KMS-11 (cell line): ENCODE measurements at regions not wholly inside any gene's neighbourhood (a gene's known extent, or its start where the extent isn't known, plus 50 kb on each side); places are given as distances from the start of the nearest gene placed in this dataset.

Experiments used
- H2AFZ ChIP-seq: fragments of 200-600 bp; sonication (generic); 2 replicates; pipeline ENCODE4 v1.6.1; 2016; ENCODE audit warnings: antibody characterized with exemption, mixed run types, low read depth
- H3K27ac ChIP-seq: fragments of 200-600 bp; sonication (generic); 2 replicates; pipeline ENCODE4 v1.6.1; 2016; ENCODE audit warnings: mild to moderate bottlenecking, mixed run types
- H3K27me3 ChIP-seq: fragments of 200-600 bp; sonication (generic); 2 replicates; pipeline ENCODE4 v1.6.1; 2017; ENCODE audit warnings: mild to moderate bottlenecking, low read depth, mixed run types, moderate library complexity; ENCODE audit not compliant: insufficient read depth
- H3K36me3 ChIP-seq: fragments of 200-600 bp; sonication (generic); 2 replicates; pipeline ENCODE4 v1.6.1; 2017; ENCODE audit warnings: mild to moderate bottlenecking, mixed run types; ENCODE audit not compliant: insufficient read depth
- H3K4me1 ChIP-seq: fragments of 200-600 bp; sonication (generic); 2 replicates; pipeline ENCODE4 v1.6.1; 2016; ENCODE audit warnings: mild to moderate bottlenecking, low read depth, mixed run types; ENCODE audit not compliant: poor library complexity, severe bottlenecking
- H3K4me2 ChIP-seq: fragments of 200-600 bp; sonication (generic); 2 replicates; pipeline ENCODE4 v1.7.0; 2016; ENCODE audit warnings: mild to moderate bottlenecking, mixed run types
- H3K4me3 ChIP-seq: fragments of 200-600 bp; sonication (generic); IDR thresholded peaks from 2 replicates; pipeline ENCODE4 v1.6.1; 2017; ENCODE audit warnings: low read depth, low read length, mixed read lengths; ENCODE audit not compliant: insufficient read depth
- H3K79me2 ChIP-seq: fragments of 200-600 bp; sonication (generic); 2 replicates; pipeline ENCODE4 v1.6.1; 2016; ENCODE audit warnings: low read depth, mixed run types; ENCODE audit not compliant: insufficient read depth
- H3K9ac ChIP-seq: fragments of 200-600 bp; sonication (generic); 2 replicates; pipeline ENCODE4 v1.6.1; 2016; ENCODE audit warnings: mild to moderate bottlenecking, mixed run types
- H4K20me1 ChIP-seq: fragments of 200-600 bp; sonication (generic); 2 replicates; pipeline ENCODE4 v1.6.1; 2016; ENCODE audit warnings: mild to moderate bottlenecking, mixed run types; ENCODE audit not compliant: insufficient read depth
- CTCF ChIP-seq: fragments of 200-600 bp; sonication (generic); conservative IDR thresholded peaks from 2 replicates; pipeline ENCODE4 v1.6.1; 2017; ENCODE audit warnings: low read depth, mild to moderate bottlenecking, antibody characterized with exemption, low read length, moderate library complexity, mixed read lengths

GRCh38 chr5:61609840-61610677 is 278.0 kb downstream of the ZSWIM6 start:
- Histone ChIP-seq H2AFZ (no peak overlapping the region), H3K27me3 (no peaks in the 10 kb centered on the region), H3K4me1 (no peaks in the 10 kb centered on the region), H3K4me2 (no peak overlapping the region), H3K9ac (no peak overlapping the region), H4K20me1 (no peaks in the 10 kb centered on the region), H3K4me3 (no peak overlapping the region), H3K36me3 (no peaks in the 10 kb centered on the region), H3K79me2 (no peaks in the 10 kb centered on the region), H3K27ac (no peak overlapping the region)
- no peak for TF ChIP-seq CTCF

- Histone ChIP-seq H3K27me3 (no peaks in the 10 kb centered on the region), H3K9ac (no peak overlapping the region), H3K27ac (no peak overlapping the region), H3K4me3 (no peak overlapping the region), H3K4me2 (no peak overlapping the region), H3K79me2 (no peaks in the 10 kb centered on the region), H3K4me1 (no peaks in the 10 kb centered on the region), H2AFZ (no peak overlapping the region), H4K20me1 (no peaks in the 10 kb centered on the region), H3K36me3 (no peaks in the 10 kb centered on the region)
- no peak for TF ChIP-seq CTCF
Observed at GRCh38 chr5:61610678-61611024, 278.6 kb downstream of the ZSWIM6 start.

- no peak for TF ChIP-seq CTCF
- H3K79me2 ChIP-seq = no peaks in the 10 kb centered on the region
- H2AFZ ChIP-seq = no peak overlapping the region
- H3K27me3 ChIP-seq = no peaks in the 10 kb centered on the region
- no peak overlapping the region for H3K4me2 ChIP-seq
- no peak overlapping the region for H3K9ac ChIP-seq
- H3K36me3 ChIP-seq = no peaks in the 10 kb centered on the region
- no peaks in the 10 kb centered on the region for H4K20me1 ChIP-seq
- no peak overlapping the region for H3K4me3 ChIP-seq
- H3K4me1 ChIP-seq = no peaks in the 10 kb centered on the region
- H3K27ac ChIP-seq = no peak overlapping the region
Observed at GRCh38 chr5:61612431-61612830, 280.4 kb downstream of the ZSWIM6 start.

GRCh38 chr5:61613679-61614078 is 281.6 kb downstream of the ZSWIM6 start:
- Histone ChIP-seq H3K4me3 (no peak overlapping the region), H3K4me2 (no peak overlapping the region), H3K79me2 (no peaks in the 10 kb centered on the region), H3K9ac (no peak overlapping the region), H3K27me3 (no peaks in the 10 kb centered on the region), H2AFZ (no peak overlapping the region), H4K20me1 (no peaks in the 10 kb centered on the region), H3K4me1 (no peaks in the 10 kb centered on the region), H3K36me3 (no peaks in the 10 kb centered on the region), H3K27ac (no peak overlapping the region)
- TF ChIP-seq CTCF = no peak
